T-cell (primary cell): ENCODE measurements at regions not wholly inside any gene's neighbourhood (a gene's known extent, or its start where the extent isn't known, plus 50 kb on each side); places are given as distances from the start of the nearest gene placed in this dataset.
"Not testable (repeated sequence)": the region's sequence is repeated elsewhere in the genome, so short reads cannot be mapped to it uniquely, and the experiment has no call there.

Source experiments
- ATAC-seq, 4 experiments: fragments of 200-7000 bp in 3 of 4; fragments of 150-1000 bp in 1 of 4; cut with Tn5 transposase; replicated peaks in 1 of 4; 1 replicate in 3 of 4; 2 replicates in 1 of 4; pipeline ENCODE4 v1.10.0; 2021; ENCODE audit warnings: moderate library complexity in 3 of 4, mild to moderate bottlenecking in 2 of 4, moderate number of reproducible peaks in 1 of 4
- CTCF ChIA-PET, 2 donors: fragments of 300-600 bp; sonication (Branson Sonifier 250); formaldehyde crosslinking; loops; one replicate each; lab custom pipeline; 2022; ENCODE audit warnings: antibody characterized with exemption in 2 of 2; lab: Charles Lee
- POLR2A ChIA-PET, 2 donors: fragments of 300-600 bp; sonication (Branson Sonifier 250); formaldehyde crosslinking; loops; one replicate each; lab custom pipeline; 2022; ENCODE audit warnings: antibody characterized with exemption in 2 of 2; lab: Charles Lee
- DNase-seq, 35 experiments: peaks; one replicate each; pipeline versions ENCODE4 v3.0.0 to v3.0.0-alpha.2; 2013 to 2023
- H3K27ac ChIP-seq: one replicate; pipeline ENCODE4 v1.5.1; 2013; ENCODE audit warnings: low read length
- H3K27me3 ChIP-seq, 2 experiments: replicated peaks in 1 of 2; 1 replicate in 1 of 2; 2 replicates in 1 of 2; pipeline versions ENCODE4 v1.6.1 to v1.7.0; 2013; ENCODE audit warnings: low read length in 1 of 2, mixed read lengths in 1 of 2; ENCODE audit not compliant: control insufficient read depth in 2 of 2, insufficient read depth in 2 of 2; ENCODE audit errors: extremely low read depth in 1 of 2
- H3K36me3 ChIP-seq, 2 donors: 1 replicate in 1 of 2; 2 replicates in 1 of 2; pipeline versions ENCODE4 v1.6.1 to v1.7.0; 2013; ENCODE audit warnings: low read length in 1 of 2; ENCODE audit not compliant: control insufficient read depth in 2 of 2, insufficient read depth in 1 of 2; ENCODE audit errors: extremely low read depth in 1 of 2
- H3K4me1 ChIP-seq, 2 experiments: 1 replicate in 1 of 2; 2 replicates in 1 of 2; pipeline versions ENCODE4 v1.6.1 to v1.7.0; 2013; ENCODE audit warnings: low read length in 2 of 2, mixed read lengths in 1 of 2; ENCODE audit not compliant: insufficient read depth in 2 of 2, control insufficient read depth in 1 of 2; ENCODE audit errors: extremely low read depth in 1 of 2
- H3K4me3 ChIP-seq, 2 donors: 1 replicate in 1 of 2; 2 replicates in 1 of 2; pipeline versions ENCODE4 v1.5.1 to v1.7.0; 2013; ENCODE audit warnings: mild to moderate bottlenecking in 2 of 2, low read length in 1 of 2, moderate library complexity in 1 of 2; ENCODE audit not compliant: control insufficient read depth in 1 of 2; ENCODE audit errors: extremely low read depth in 1 of 2
- H3K9me3 ChIP-seq: 2 replicates; pipeline ENCODE4 v1.7.0; 2013
- H3K27ac Mint-ChIP-seq, 2 donors: one replicate each; pipeline ENCODE4 v1.8.0; 2020 to 2021; ENCODE audit warnings: mild to moderate bottlenecking in 2 of 2, mixed read lengths in 2 of 2
- H3K27me3 Mint-ChIP-seq, 2 donors: one replicate each; pipeline ENCODE4 v1.8.0; 2021 to 2022; ENCODE audit warnings: mixed read lengths in 2 of 2
- H3K36me3 Mint-ChIP-seq: one replicate; pipeline ENCODE4 v1.8.0; 2021; ENCODE audit warnings: mixed read lengths
- H3K4me1 Mint-ChIP-seq, 3 donors: one replicate each; pipeline ENCODE4 v1.8.0; 2020 to 2022; ENCODE audit warnings: mixed read lengths in 3 of 3, mild to moderate bottlenecking in 1 of 3
- H3K4me3 Mint-ChIP-seq, 3 donors: one replicate each; pipeline ENCODE4 v1.8.0; 2020 to 2022; ENCODE audit warnings: mild to moderate bottlenecking in 3 of 3, mixed read lengths in 3 of 3, moderate library complexity in 3 of 3
- H3K9me3 Mint-ChIP-seq, 3 donors: one replicate each; pipeline ENCODE4 v1.8.0; 2020 to 2022; ENCODE audit warnings: mixed read lengths in 3 of 3
- WGBS: methylation state at CpG from one replicate; pipeline ENCODE4 v1.1.5; 2013; ENCODE audit warnings: missing lambda C conversion rate; ENCODE audit not compliant: insufficient coverage; 5-methylcytosine and 5-hydroxymethylcytosine counted together

DNA sequence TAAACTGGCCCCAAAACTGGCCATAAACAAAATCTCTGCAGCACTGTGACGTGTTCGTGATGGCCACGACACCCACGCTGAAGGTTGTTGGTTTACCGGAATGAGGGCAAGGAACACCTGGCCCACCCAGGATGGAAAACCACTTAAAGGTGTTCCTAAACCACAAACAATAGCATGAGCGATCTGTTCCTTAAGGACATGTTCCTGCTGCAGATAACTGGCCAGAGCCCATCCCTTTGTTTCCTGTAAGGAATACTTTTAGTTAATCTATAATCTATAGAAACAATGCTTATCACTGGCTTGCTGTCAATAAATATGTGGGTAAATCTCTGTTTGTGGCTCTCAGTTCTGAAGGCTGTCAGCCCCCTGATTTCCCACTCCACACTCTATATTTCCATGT, 305.2 kb upstream of the RPS23 start:
- ATAC-seq, POLR2A ChIA-PET, H3K36me3 ChIP-seq, H3K9me3 ChIP-seq, CTCF ChIA-PET, H3K4me3 Mint-ChIP-seq, DNase-seq, H3K4me1 Mint-ChIP-seq, H3K36me3 Mint-ChIP-seq, H3K4me1 ChIP-seq, H3K27ac ChIP-seq, H3K27me3 Mint-ChIP-seq, H3K27ac Mint-ChIP-seq, H3K4me3 ChIP-seq: not testable (repeated sequence)
- peaks cover 0 to 14% (median 10%) of the 10 kb centered on the region in 3 donors for H3K9me3 Mint-ChIP-seq
- WGBS, result 89% methylated on average over 5 of the region's 6 CpGs
- H3K27me3 ChIP-seq, result peaks cover 0 to 11% of the 10 kb centered on the region in 2 experiments

DNA sequence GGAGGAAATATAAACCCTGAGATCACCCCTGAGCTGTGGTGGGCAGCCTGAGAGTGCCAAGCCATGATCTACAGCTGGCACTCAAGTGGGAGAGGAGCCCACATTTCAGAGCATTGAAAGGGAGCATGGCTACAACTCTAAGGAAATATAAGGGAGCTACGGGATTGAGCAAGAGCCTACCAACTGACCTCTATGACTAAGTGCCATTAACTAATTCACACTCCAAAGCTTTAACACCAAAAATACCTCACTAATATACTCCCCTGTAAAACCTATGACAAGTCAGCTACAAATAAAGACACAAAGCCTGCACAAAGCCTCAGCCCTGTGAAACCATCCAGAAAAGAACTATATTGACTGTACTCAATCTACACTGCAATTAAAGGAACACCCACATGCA, 286.8 kb upstream of the RPS23 start:
- 100% methylated on average over 1 of the region's 1 CpG for WGBS

DNA sequence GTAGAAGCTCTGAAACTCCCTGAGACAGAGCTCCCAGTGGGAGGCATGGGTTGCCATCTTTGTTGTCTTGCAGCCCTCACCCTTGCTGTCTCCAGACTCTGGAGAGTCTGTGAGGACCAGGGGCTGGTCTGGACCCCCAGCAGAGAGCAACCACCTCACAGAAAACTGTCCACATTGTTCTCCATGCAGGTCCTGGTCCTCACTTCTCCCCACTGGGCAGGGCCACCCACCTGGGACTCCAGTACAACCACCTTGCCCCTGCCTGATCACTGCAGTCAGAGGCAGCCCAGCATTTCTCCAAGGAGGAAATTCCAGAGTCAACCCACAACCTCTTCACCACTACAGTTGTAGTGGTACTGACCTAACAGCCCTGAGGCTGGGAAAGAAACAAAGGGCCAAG, 285.6 kb upstream of the RPS23 start:
- ATAC-seq, result no peak
- peaks cover 8 to 10% of the 10 kb centered on the region in 2 donors for H3K27me3 Mint-ChIP-seq
- no peak overlapping the region for H3K4me3 Mint-ChIP-seq
- no peaks in the 10 kb centered on the region for H3K4me1 Mint-ChIP-seq
- no peaks in the 10 kb centered on the region for H3K4me1 ChIP-seq
- no peak overlapping the region for H3K4me3 ChIP-seq
- POLR2A ChIA-PET, result no interaction called here
- H3K36me3 ChIP-seq, result no peaks in the 10 kb centered on the region
- H3K27ac Mint-ChIP-seq, result no peak overlapping the region
- CTCF ChIA-PET, result no interaction called here
- no peaks in the 10 kb centered on the region for H3K36me3 Mint-ChIP-seq
- no peak for DNase-seq
- peaks cover 0 to 7% (median 0%) of the 10 kb centered on the region in 3 donors for H3K9me3 Mint-ChIP-seq
- H3K27ac ChIP-seq, result no peak overlapping the region
- no peaks in the 10 kb centered on the region for H3K9me3 ChIP-seq
- H3K27me3 ChIP-seq, result peaks cover 0 to 16% of the 10 kb centered on the region in 2 experiments

More for the DNA sequence above, 286.8 kb upstream of the RPS23 start:
- no peak for ATAC-seq
- Histone ChIP-seq H3K36me3 (no peaks in the 10 kb centered on the region), H3K9me3 (no peaks in the 10 kb centered on the region), H3K27ac (no peak overlapping the region), H3K4me1 (no peaks in the 10 kb centered on the region), H3K27me3 (peaks cover 0 to 16% of the 10 kb centered on the region in 2 experiments), H3K4me3 (no peak overlapping the region)
- ChIA-PET POLR2A (no interaction called here), CTCF (no interaction called here)
- DNase-seq, result no peak
- Mint-ChIP-seq H3K27ac (no peak overlapping the region), H3K4me3 (no peak overlapping the region), H3K4me1 (no peaks in the 10 kb centered on the region), H3K27me3 (peaks cover 8 to 10% of the 10 kb centered on the region in 2 donors), H3K9me3 (peaks cover 0 to 7% (median 0%) of the 10 kb centered on the region in 3 donors), H3K36me3 (no peaks in the 10 kb centered on the region)

DNA sequence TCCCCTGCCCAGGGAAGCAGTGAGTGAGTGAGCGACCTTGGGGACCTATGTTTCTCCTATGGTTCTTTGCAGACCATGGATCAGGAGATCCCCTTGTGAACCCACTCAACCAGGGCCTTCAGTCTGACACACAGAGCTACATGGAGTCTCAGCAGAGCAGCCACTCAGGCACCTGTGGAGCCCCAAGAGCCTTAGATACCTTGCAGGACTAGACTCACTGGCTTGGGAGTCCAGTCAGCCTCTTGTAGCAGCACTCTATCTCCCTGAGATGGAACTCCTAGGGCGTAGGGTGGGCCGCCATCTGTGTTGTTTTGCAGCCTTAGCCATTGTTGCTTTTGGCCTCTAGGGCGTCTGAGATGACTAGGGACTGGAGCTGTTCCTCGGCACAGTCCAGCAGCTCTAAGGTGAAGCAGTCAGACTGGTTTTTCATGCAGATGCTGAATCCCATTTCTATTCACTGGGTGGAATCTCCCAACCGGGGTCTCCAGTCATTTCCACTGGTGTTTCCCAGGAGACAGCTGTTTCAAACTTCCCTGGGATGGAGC, 284.6 kb upstream of the RPS23 start:
- Mint-ChIP-seq H3K27ac (no peak overlapping the region), H3K36me3 (no peaks in the 10 kb centered on the region), H3K9me3 (peaks cover 3 to 13% (median 4%) of the 10 kb centered on the region in 3 donors), H3K27me3 (peaks cover 8 to 13% of the 10 kb centered on the region in 2 donors), H3K4me1 (no peaks in the 10 kb centered on the region), H3K4me3 (no peak overlapping the region)
- no peak for DNase-seq
- peaks cover 0 to 16% of the 10 kb centered on the region in 2 experiments for H3K27me3 ChIP-seq
- WGBS, result 84% methylated on average over 6 of the region's 6 CpGs
- no peak overlapping the region for H3K27ac ChIP-seq
- ChIA-PET POLR2A (no interaction called here), CTCF (no interaction called here)
- no peaks in the 10 kb centered on the region for H3K9me3 ChIP-seq
- H3K36me3 ChIP-seq, result no peaks in the 10 kb centered on the region
- no peaks in the 10 kb centered on the region for H3K4me1 ChIP-seq
- H3K4me3 ChIP-seq, result no peak overlapping the region
- no peak for ATAC-seq

DNA sequence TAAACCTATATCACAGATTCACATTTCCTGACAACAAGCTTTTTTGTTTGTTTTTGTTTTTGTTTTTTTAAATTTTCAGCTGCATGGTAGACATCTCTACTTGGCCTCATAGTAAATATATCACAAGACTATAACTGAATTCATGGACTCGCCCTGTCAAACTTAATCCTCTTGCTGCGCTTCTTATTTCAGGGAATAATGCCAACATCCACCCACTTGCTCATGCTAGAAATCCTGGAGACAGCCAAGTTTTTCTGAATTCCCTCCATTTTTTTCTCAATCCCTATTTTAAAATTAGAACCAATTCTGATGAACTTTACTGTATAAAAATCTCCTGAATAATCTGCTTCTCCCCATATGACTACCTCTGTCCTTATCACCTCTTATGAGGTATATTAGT, 283.6 kb upstream of the RPS23 start:
- Mint-ChIP-seq H3K27me3 (peaks cover 12 to 13% of the 10 kb centered on the region in 2 donors), H3K27ac (no peak overlapping the region), H3K9me3 (peaks cover 7 to 12% (median 11%) of the 10 kb centered on the region in 3 donors), H3K4me3 (no peak overlapping the region), H3K4me1 (no peaks in the 10 kb centered on the region), H3K36me3 (no peaks in the 10 kb centered on the region)
- Histone ChIP-seq H3K4me3 (no peak overlapping the region), H3K27me3 (peaks cover 0 to 16% of the 10 kb centered on the region in 2 experiments), H3K36me3 (no peaks in the 10 kb centered on the region), H3K27ac (no peak overlapping the region), H3K9me3 (no peaks in the 10 kb centered on the region), H3K4me1 (no peaks in the 10 kb centered on the region)
- ChIA-PET POLR2A (no interaction called here), CTCF (no interaction called here)
- DNase-seq (no peak), ATAC-seq (no peak)
- WGBS, result 100% methylated on average over 2 of the region's 2 CpGs

DNA sequence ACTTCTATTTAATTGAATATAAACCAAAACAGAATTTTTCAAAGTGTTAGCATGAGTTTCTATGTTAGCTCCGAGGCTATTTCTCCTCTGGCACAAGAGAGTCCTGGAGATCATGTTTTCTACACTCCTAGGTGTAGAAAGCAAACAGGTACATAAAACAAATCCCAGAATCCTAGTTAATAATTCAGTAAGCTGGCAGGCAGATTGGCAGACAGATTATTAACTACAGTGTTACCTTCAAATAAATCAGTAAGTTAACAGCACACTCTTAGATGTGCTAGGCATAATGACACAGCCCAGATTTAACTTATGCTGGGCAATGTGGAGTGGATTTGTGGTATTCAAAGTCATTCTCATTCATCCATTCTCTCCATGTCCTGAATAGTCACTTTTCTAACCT, 282.8 kb upstream of the RPS23 start:
- CTCF ChIA-PET, result no interaction called here
- WGBS, result no CpG with 5 or more reads among the region's 1 CpG
- Mint-ChIP-seq H3K4me3 (no peak overlapping the region), H3K4me1 (no peaks in the 10 kb centered on the region), H3K36me3 (no peaks in the 10 kb centered on the region), H3K27me3 (peaks cover 12 to 13% of the 10 kb centered on the region in 2 donors), H3K9me3 (peaks cover 7 to 11% (median 11%) of the 10 kb centered on the region in 3 donors), H3K27ac (no peak overlapping the region)
- Histone ChIP-seq H3K4me3 (no peak overlapping the region), H3K27ac (no peak overlapping the region), H3K27me3 (peaks cover 0 to 16% of the 10 kb centered on the region in 2 experiments), H3K9me3 (no peaks in the 10 kb centered on the region), H3K36me3 (no peaks in the 10 kb centered on the region), H3K4me1 (no peaks in the 10 kb centered on the region)
- DNase-seq, result no peak
- ATAC-seq, result no peak
- POLR2A ChIA-PET, result no interaction called here

DNA sequence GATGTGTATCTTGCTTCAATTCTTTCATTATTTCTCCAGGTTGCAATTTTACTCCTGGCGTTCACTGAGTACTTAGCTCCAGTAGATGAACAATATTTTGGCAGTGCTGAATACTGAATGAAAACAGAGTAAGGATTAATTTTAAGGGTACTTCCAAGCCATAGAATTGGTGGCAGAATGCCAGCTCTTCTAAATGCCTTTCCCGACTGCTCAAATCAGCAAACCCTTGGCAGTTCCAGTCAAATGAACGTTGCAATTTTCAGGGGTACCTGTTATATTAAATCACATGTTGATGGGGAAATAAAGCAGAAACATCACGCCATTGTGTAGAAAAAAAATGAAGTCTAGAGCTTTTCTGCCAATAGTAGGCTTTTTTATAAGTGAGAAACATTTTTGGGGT, 282.4 kb upstream of the RPS23 start:
- peaks cover 7 to 11% (median 11%) of the 10 kb centered on the region in 3 donors for H3K9me3 Mint-ChIP-seq
- DNase-seq, result no peak
- H3K4me1 ChIP-seq, result no peaks in the 10 kb centered on the region
- no peaks in the 10 kb centered on the region for H3K9me3 ChIP-seq
- no peaks in the 10 kb centered on the region for H3K36me3 ChIP-seq
- H3K4me1 Mint-ChIP-seq, result no peaks in the 10 kb centered on the region
- H3K27me3 ChIP-seq, result peaks cover 0 to 16% of the 10 kb centered on the region in 2 experiments
- peaks cover 11 to 13% of the 10 kb centered on the region in 2 donors for H3K27me3 Mint-ChIP-seq
- H3K4me3 Mint-ChIP-seq, result no peak overlapping the region
- no peaks in the 10 kb centered on the region for H3K36me3 Mint-ChIP-seq
- POLR2A ChIA-PET, result no interaction called here
- no peak for ATAC-seq
- CTCF ChIA-PET, result no interaction called here
- H3K27ac Mint-ChIP-seq, result no peak overlapping the region
- no peak overlapping the region for H3K4me3 ChIP-seq
- no CpG with 5 or more reads among the region's 4 CpGs for WGBS
- no peak overlapping the region for H3K27ac ChIP-seq
